GM12874 (cell line): ENCODE measurements at regions not wholly inside any gene's neighbourhood (a gene's known extent, or its start where the extent isn't known, plus 50 kb on each side); places are given as distances from the start of the nearest gene placed in this dataset.

Experiments
- CTCF ChIP-seq: IDR thresholded peaks from 2 replicates; pipeline ENCODE4 v1.5.1; 2011; ENCODE audit warnings: low read depth, mild to moderate bottlenecking, control low read depth, low read length, moderate library complexity; ENCODE audit not compliant: insufficient read depth

GRCh38 chr3:178445139-178445538 is 91.1 kb upstream of the KCNMB2 start:
- TF ChIP-seq CTCF: no peak

DNA sequence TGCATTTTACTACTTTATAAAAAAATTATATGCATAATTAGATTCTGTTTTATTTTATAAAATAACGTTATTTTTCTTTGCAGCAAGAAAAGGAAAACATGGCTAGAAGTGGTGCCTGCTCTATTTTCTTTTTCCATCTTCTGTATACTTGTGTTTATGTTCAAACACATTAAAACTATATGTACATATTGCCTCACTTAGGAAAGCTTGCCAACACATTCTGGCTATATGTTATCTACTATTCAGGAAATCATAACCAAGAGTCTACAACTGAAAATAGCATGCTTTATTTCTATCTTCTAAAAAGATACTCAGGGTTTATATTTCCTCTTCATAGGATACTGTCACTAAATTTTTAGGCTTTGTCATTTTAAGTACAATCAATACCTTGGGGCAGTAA is 90.2 kb upstream of the KCNMB2 start:
- TF ChIP-seq CTCF: no peak

DNA sequence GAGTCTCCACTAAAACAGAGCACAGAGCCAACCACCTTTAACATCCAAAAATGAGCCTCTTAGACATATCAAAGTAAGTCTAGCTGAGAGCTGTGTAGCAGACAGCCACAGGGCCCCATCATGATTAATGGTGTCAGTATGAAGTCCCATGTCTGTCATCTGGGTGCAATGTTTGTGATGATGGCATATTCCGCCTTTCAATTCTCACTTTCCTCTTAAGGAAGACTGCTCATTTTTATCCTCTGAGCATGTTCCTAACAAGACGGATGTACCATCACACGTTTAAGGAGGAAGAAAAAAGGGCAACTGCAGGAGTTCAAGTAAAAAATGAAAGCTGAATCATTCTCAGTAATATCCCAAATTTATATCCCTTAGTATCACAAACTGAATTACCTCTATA is 85.8 kb upstream of the KCNMB2 start:
- TF ChIP-seq CTCF: no peak

DNA sequence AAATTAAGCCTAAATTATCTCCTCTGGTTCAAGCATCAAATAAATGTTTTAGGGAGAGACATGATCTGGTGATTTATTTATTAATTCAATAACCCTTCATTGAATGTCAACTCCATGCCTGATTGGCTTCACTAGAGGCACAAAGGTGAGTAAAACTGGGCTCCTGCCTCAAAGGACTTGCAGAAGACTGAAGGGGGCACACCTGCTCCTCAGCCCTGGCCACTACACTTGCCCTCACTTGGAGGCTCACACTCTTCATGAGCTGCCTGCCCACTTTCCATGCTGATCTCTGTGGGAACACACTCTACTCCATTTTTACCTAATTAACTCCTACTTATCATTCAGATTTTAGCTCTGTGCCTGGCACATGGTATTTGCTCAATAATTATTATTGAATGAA is 84.4 kb upstream of the KCNMB2 start:
- no peak for TF ChIP-seq CTCF

DNA sequence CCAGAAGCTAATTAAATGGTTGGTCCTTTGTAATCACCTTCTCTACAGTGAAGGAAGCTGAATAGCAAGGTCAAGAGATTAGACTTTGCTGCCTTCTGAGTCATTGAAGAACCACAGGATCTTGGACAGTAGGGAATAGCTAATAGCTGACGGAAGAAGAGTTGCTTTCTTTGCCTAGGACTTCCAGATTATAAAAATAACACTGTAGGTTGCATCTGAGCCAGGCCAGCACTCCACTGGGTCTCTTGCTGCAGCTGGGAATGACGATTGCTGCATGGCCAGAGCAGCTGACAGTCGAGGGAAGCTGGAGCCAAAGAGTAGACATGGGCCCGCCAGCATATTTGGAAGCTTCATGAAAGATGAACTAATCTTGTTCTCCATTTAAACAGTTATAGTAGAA is 81.5 kb upstream of the KCNMB2 start:
- TF ChIP-seq CTCF: no peak

DNA sequence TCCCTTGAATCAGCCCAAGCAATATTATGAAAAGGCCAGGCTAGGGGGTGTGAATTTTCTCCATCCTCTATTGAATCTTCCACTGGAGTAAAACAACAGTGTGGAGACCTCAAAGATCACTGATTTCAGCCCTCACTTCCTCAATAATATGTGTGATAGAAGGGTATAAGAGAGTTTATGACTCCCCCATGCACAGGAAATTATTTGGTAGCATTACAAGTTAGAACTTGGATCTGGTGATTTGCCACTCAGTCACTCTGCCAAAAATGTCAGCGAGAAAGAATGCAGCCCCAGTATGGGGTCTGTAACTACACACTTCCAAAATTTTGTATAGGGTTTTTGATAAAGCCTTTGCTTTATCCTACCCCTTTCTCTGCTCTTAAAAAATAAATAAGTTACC is 81.0 kb upstream of the KCNMB2 start:
- TF ChIP-seq CTCF: no peak

GRCh38 chr3:178455946-178456345 is 80.3 kb upstream of the KCNMB2 start:
- TF ChIP-seq CTCF: no peak
